Ovary (tissue), 3 donors: ENCODE measurements at regions not wholly inside any gene's neighbourhood (a gene's known extent, or its start where the extent isn't known, plus 50 kb on each side); places are given as distances from the start of the nearest gene placed in this dataset.

Experiments used
- CTCF ChIP-seq, 3 donors: fragments of 450-650 bp in 2 of 3; fragments of 200-600 bp in 1 of 3; IDR thresholded peaks; one replicate each; pipeline versions ENCODE4 v1.5.1 to v1.8.0; 2016 to 2022; ENCODE audit warnings: antibody characterized with exemption in 3 of 3, mild to moderate bottlenecking in 1 of 3
- POLR2A ChIP-seq: fragments of 450-650 bp; IDR thresholded peaks from one replicate; pipeline ENCODE4 v1.6.1; 2017; ENCODE audit warnings: antibody characterized with exemption, mild to moderate bottlenecking, moderate library complexity
- donor health status: DM: no; HTN: no; CAD: no.

- TF ChIP-seq CTCF (IDR thresholded peaks at IDR 0.05) (no peak), POLR2A (no peak)
Observed at GRCh38 chr10:31607481-31607880, 288.5 kb downstream of the ZEB1 start.
